ENCODE measurements at regions not wholly inside any gene's neighbourhood (a gene's known extent, or its start where the extent isn't known, plus 50 kb on each side); places are given as distances from the start of the nearest gene placed in this dataset.

- TF ChIP-seq POLR2A (IDR thresholded peaks at IDR 0.05; ENCODE audit: low read length) (no peak), GATA1 (IDR thresholded peaks at IDR 0.05; ENCODE audit: low read depth, low read length) (no peak)
Observed at GRCh38 chr7:4343272-4344247, 338.5 kb upstream of the FOXK1 start.

All from erythroblast (primary cell).